ENCODE measurements at regions not wholly inside any gene's neighbourhood (a gene's known extent, or its start where the extent isn't known, plus 50 kb on each side); places are given as distances from the start of the nearest gene placed in this dataset.

DNA sequence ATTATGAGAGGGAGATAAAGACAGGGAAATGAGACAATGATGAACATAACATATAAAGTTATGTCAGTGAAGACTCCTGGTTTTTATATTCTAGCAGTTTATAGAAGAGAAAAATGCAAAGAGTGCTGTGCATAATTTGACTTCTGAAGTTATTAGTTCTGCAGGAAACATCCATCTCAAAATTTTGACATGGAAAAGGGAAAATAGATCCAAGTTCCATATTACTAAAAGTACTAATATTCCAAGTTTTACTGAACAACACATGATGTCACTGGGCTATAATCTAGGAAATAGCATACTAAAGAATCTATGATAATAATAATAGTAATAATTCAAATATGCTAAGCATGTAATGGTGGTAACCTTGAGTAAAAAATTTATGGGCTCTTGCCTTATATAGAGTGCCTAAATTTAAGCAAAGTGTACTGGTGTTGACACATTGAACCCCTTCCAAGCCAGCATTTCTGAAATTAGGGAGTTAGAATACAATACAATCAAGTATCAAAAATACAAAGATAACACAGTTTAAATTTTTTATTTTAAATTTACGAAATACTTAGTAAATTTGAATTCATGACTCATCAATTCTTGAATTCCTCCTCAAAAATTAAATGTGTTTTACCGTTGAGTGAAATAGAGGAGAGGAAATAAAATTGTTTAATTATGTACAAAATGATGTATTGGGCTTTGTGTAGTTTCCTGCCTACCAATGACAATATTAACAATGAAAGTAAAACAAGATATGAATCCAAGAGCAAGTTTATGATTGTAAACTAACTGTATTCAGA lies 102.8 kb upstream of the KCND2 start:
- peaks cover 6% of the 10 kb centered on the region; the same call in 1 of the 2 replicates for H3K9me3 ChIP-seq (ENCODE audit: low read length)
- no peaks in the 10 kb centered on the region for H3K4me1 ChIP-seq (ENCODE audit: low read length)
- no peak overlapping the region for H3K27ac ChIP-seq (ENCODE audit: low read length)
- no peaks in the 10 kb centered on the region for H4K20me1 ChIP-seq (ENCODE audit: insufficient read depth, low read depth, low read length)
- no peaks in the 10 kb centered on the region for H3K79me2 ChIP-seq (ENCODE audit: low read length)
- no peak overlapping the region for H3K4me3 ChIP-seq (ENCODE audit: low read length)
- no peak for DNase-seq
- no peak overlapping the region for H3K4me2 ChIP-seq (ENCODE audit: low read depth, low read length, poor library complexity, severe bottlenecking)
- H3K27me3 ChIP-seq (ENCODE audit: low read length) = no peaks in the 10 kb centered on the region
- H2AFZ ChIP-seq (ENCODE audit: low read length) = no peak overlapping the region
- H3K9ac ChIP-seq (ENCODE audit: low read length) = no peak overlapping the region
- 0 out of 2 replicates have a peak, but pooled peaks cover 3% of the 10 kb centered on the region for H3K9me2 ChIP-seq (replicated peaks; ENCODE audit: insufficient read depth, low read length)
- no peaks in the 10 kb centered on the region for H3K36me3 ChIP-seq (ENCODE audit: insufficient read depth, low read length)

DNA sequence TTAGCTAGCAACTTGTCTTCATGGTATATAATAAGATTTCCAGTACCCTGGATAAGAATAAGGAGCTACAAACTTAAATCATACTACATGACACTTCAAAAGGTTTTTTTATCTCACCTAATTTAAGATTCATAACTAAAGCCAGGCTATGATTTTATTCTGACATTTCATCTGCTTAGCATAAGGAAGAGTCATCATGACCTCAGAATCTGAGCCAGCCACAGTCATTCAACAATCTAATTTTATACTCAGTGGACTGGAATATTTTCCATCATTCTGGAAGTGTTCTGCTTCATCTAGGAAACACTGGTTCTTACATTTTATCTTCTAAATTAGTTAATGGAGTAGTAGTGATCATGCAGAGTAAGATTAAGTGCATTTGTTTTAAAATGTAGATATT lies 102.1 kb upstream of the KCND2 start:
- no peak overlapping the region for H3K4me2 ChIP-seq (ENCODE audit: low read depth, low read length, poor library complexity, severe bottlenecking)
- H3K9ac ChIP-seq (ENCODE audit: low read length) = no peak overlapping the region
- no peaks in the 10 kb centered on the region for H4K20me1 ChIP-seq (ENCODE audit: insufficient read depth, low read depth, low read length)
- no peak for DNase-seq
- H3K27ac ChIP-seq (ENCODE audit: low read length) = no peak overlapping the region
- no peak overlapping the region for H2AFZ ChIP-seq (ENCODE audit: low read length)
- H3K36me3 ChIP-seq (ENCODE audit: insufficient read depth, low read length) = no peaks in the 10 kb centered on the region
- H3K9me2 ChIP-seq (replicated peaks; ENCODE audit: insufficient read depth, low read length) = 0 out of 2 replicates have a peak, but pooled peaks cover 3% of the 10 kb centered on the region
- no peak overlapping the region for H3K4me3 ChIP-seq (ENCODE audit: low read length)
- no peaks in the 10 kb centered on the region for H3K79me2 ChIP-seq (ENCODE audit: low read length)
- H3K27me3 ChIP-seq (ENCODE audit: low read length) = no peaks in the 10 kb centered on the region
- peaks cover 6% of the 10 kb centered on the region; the same call in 1 of the 2 replicates for H3K9me3 ChIP-seq (ENCODE audit: low read length)
- no peaks in the 10 kb centered on the region for H3K4me1 ChIP-seq (ENCODE audit: low read length)

DNA sequence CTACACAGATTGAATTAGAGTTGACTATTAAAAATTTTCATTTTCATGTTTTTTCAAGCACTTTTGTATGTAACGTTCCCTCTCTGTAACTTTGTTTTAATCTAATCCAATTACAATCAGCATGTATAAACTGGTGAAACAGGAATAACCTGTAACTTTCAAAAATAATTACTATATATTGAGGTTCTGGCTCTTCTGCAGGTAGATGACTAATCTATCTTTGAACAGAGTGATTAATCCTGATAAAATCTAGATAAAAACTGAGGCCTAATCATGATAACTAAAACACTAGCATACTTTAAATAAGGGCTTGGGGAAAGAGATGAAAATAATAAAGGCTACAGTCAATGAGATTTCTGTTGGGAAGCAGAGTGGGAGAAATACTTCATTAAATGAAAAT lies 101.6 kb upstream of the KCND2 start:
- H3K36me3 ChIP-seq (ENCODE audit: insufficient read depth, low read length) = no peaks in the 10 kb centered on the region
- H4K20me1 ChIP-seq (ENCODE audit: insufficient read depth, low read depth, low read length) = no peaks in the 10 kb centered on the region
- no peak overlapping the region for H3K27ac ChIP-seq (ENCODE audit: low read length)
- peaks cover 6% of the 10 kb centered on the region; the same call in 1 of the 2 replicates for H3K9me3 ChIP-seq (ENCODE audit: low read length)
- no peak overlapping the region for H3K9ac ChIP-seq (ENCODE audit: low read length)
- H3K4me1 ChIP-seq (ENCODE audit: low read length) = no peaks in the 10 kb centered on the region
- no peaks in the 10 kb centered on the region for H3K79me2 ChIP-seq (ENCODE audit: low read length)
- H3K4me2 ChIP-seq (ENCODE audit: low read depth, low read length, poor library complexity, severe bottlenecking) = no peak overlapping the region
- no peaks in the 10 kb centered on the region for H3K27me3 ChIP-seq (ENCODE audit: low read length)
- DNase-seq = no peak
- 0 out of 2 replicates have a peak, but pooled peaks cover 3% of the 10 kb centered on the region for H3K9me2 ChIP-seq (replicated peaks; ENCODE audit: insufficient read depth, low read length)
- H3K4me3 ChIP-seq (ENCODE audit: low read length) = no peak overlapping the region
- H2AFZ ChIP-seq (ENCODE audit: low read length) = no peak overlapping the region

DNA sequence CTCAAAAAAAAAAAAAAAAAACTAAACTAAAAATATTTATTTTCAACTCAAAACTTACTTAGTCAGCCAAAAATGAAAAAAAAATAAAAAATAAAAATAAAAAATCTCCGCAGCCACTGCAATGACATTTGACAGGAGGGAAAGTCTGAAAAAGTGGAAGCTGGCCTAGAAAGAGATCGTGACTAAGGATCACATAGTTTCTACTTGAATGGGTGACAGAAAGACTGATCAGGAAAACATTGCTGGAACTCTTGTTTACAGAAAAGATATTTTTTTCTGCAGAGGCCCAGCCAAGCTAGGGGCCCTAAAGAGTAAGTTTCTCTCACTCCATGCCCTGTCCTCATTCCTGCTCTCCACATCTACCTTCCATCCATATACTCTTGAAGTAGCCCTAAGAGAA lies 92.8 kb upstream of the KCND2 start:
- peaks cover 7% of the 10 kb centered on the region; the same call in 1 of the 2 replicates for H3K9me3 ChIP-seq (ENCODE audit: low read length)
- no peaks in the 10 kb centered on the region for H3K36me3 ChIP-seq (ENCODE audit: insufficient read depth, low read length)
- no peak overlapping the region for H3K27ac ChIP-seq (ENCODE audit: low read length)
- no peaks in the 10 kb centered on the region for H3K27me3 ChIP-seq (ENCODE audit: low read length)
- no peaks in the 10 kb centered on the region for H3K79me2 ChIP-seq (ENCODE audit: low read length)
- H3K9ac ChIP-seq (ENCODE audit: low read length) = no peak overlapping the region
- no peak overlapping the region for H2AFZ ChIP-seq (ENCODE audit: low read length)
- no peak overlapping the region for H3K4me2 ChIP-seq (ENCODE audit: low read depth, low read length, poor library complexity, severe bottlenecking)
- DNase-seq = no peak
- H3K4me1 ChIP-seq (ENCODE audit: low read length) = no peaks in the 10 kb centered on the region
- H3K4me3 ChIP-seq (ENCODE audit: low read length) = no peak overlapping the region
- no peaks in the 10 kb centered on the region for H4K20me1 ChIP-seq (ENCODE audit: insufficient read depth, low read depth, low read length)
- no peaks in the 10 kb centered on the region for H3K9me2 ChIP-seq (replicated peaks; ENCODE audit: insufficient read depth, low read length)

DNA sequence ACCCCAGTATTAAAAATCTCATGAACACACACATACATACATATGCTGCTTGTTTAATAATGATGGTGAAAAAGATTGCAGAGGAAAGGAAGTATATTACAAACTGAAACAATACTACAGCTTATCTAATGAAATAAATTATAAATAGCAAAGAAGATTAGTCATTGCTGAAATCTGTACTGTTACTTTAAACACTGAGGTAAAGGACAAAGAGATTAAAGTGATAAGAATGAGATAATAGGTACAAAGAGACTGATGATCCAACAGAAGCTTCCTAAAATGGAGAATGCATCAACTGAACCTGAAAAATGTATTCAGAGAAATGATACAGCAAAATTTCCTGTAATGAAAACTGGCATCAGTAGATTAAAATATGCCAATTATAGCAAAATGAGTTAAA lies 91.5 kb upstream of the KCND2 start:
- Histone ChIP-seq H3K27ac (ENCODE audit: low read length) (no peak overlapping the region), H3K4me3 (ENCODE audit: low read length) (no peak overlapping the region), H3K36me3 (ENCODE audit: insufficient read depth, low read length) (no peaks in the 10 kb centered on the region), H3K9me3 (ENCODE audit: low read length) (peaks cover 13% of the 10 kb centered on the region; the same call in 1 of the 2 replicates), H3K9me2 (replicated peaks; ENCODE audit: insufficient read depth, low read length) (no peaks in the 10 kb centered on the region), H3K9ac (ENCODE audit: low read length) (no peak overlapping the region), H3K4me2 (ENCODE audit: low read depth, low read length, poor library complexity, severe bottlenecking) (no peak overlapping the region), H4K20me1 (ENCODE audit: insufficient read depth, low read depth, low read length) (no peaks in the 10 kb centered on the region), H3K27me3 (ENCODE audit: low read length) (no peaks in the 10 kb centered on the region), H3K4me1 (ENCODE audit: low read length) (no peaks in the 10 kb centered on the region), H2AFZ (ENCODE audit: low read length) (no peak overlapping the region), H3K79me2 (ENCODE audit: low read length) (no peaks in the 10 kb centered on the region)
- no peak for DNase-seq

DNA sequence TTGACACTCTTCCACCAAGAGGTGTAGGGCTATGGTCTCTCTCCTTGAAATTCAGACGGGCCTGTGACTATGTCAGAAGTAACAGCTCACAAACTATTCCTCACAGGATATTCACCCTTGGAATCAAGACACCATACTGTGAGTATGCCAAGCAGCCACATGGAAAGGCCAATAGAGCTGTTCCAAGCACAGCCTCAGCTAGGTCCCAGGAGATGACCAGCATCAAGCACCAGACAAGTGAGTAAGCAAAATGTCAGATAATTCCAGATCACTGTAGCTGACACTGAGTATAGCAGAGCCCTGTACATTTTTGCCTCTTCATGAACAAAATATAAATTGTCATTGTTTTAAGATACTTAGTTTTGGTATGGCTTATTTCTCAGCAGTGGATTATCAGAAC lies 88.1 kb upstream of the KCND2 start:
- Histone ChIP-seq H2AFZ (ENCODE audit: low read length) (no peak overlapping the region), H3K4me2 (ENCODE audit: low read depth, low read length, poor library complexity, severe bottlenecking) (no peak overlapping the region), H3K9ac (ENCODE audit: low read length) (no peak overlapping the region), H3K4me1 (ENCODE audit: low read length) (no peaks in the 10 kb centered on the region), H4K20me1 (ENCODE audit: insufficient read depth, low read depth, low read length) (no peaks in the 10 kb centered on the region), H3K27me3 (ENCODE audit: low read length) (no peaks in the 10 kb centered on the region), H3K9me3 (ENCODE audit: low read length) (peaks cover 18% of the 10 kb centered on the region), H3K36me3 (ENCODE audit: insufficient read depth, low read length) (no peaks in the 10 kb centered on the region), H3K9me2 (replicated peaks; ENCODE audit: insufficient read depth, low read length) (no peaks in the 10 kb centered on the region), H3K27ac (ENCODE audit: low read length) (no peak overlapping the region), H3K4me3 (ENCODE audit: low read length) (no peak overlapping the region), H3K79me2 (ENCODE audit: low read length) (no peaks in the 10 kb centered on the region)
- no peak for DNase-seq

DNA sequence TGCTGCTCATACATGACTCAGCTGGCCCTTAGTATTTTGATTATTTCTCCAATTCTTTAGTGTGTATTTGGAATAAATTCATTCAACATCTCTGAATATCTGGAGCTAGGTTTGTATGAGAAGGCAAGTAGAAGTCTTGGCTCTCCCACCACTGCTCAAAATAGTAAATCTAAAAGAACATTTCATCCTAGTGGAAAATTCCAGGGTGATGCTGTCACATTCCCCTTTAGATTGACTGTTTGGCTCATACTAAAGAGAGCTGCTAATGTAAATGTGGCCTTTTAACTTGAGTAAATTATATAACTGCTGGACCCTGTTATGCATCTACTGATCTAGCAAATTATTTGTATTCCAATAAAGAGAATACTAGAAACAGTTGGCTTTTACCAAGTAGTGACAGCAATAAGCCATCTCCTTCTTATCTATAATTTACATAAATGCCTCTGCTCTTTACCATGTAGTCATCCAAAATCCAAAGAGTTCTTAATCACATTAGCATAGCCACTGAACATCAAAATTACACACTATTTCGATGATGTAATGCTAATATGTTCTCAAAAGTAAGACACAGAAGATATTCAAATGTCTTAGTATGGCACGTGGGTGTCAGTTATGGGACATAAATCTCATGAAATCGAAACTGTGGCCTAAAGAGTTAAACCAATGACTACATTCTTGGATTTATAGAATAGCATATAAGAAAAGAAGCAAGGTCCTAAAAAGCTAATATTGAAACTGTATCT lies 86.9 kb upstream of the KCND2 start:
- no peak overlapping the region for H3K4me2 ChIP-seq (ENCODE audit: low read depth, low read length, poor library complexity, severe bottlenecking)

DNA sequence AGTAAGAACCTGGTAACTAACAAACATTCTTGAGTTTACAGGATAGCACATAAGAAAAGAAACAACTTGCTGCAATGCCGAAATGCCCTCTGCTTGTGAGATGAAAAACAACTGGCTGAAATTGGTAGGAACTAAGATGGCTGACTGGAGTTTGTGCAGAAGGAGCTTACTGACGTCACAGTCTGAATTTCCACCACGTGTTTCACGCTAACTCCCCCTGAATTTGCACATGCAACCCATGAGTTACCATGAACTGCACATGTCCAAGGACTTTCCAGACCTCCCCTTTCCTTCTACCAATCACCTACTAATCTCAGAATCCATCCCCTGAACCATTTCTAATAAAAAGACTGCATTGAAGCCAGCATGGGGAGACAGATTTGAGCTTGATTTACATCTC lies 86.3 kb upstream of the KCND2 start:
- Histone ChIP-seq H3K27me3 (ENCODE audit: low read length) (no peaks in the 10 kb centered on the region), H4K20me1 (ENCODE audit: insufficient read depth, low read depth, low read length) (no peaks in the 10 kb centered on the region), H3K36me3 (ENCODE audit: insufficient read depth, low read length) (no peaks in the 10 kb centered on the region), H2AFZ (ENCODE audit: low read length) (no peak overlapping the region), H3K9me2 (replicated peaks; ENCODE audit: insufficient read depth, low read length) (no peaks in the 10 kb centered on the region), H3K9me3 (ENCODE audit: low read length) (peaks cover 26% of the 10 kb centered on the region), H3K79me2 (ENCODE audit: low read length) (no peaks in the 10 kb centered on the region), H3K4me3 (ENCODE audit: low read length) (no peak overlapping the region), H3K9ac (ENCODE audit: low read length) (no peak overlapping the region), H3K4me2 (ENCODE audit: low read depth, low read length, poor library complexity, severe bottlenecking) (no peak overlapping the region), H3K4me1 (ENCODE audit: low read length) (no peaks in the 10 kb centered on the region), H3K27ac (ENCODE audit: low read length) (no peak overlapping the region)
- DNase-seq = no peak

More for the DNA sequence above, 86.9 kb upstream of the KCND2 start:
- no peak overlapping the region for H3K9ac ChIP-seq (ENCODE audit: low read length)
- H3K4me3 ChIP-seq (ENCODE audit: low read length) = no peak overlapping the region
- H4K20me1 ChIP-seq (ENCODE audit: insufficient read depth, low read depth, low read length) = no peaks in the 10 kb centered on the region
- H2AFZ ChIP-seq (ENCODE audit: low read length) = no peak overlapping the region
- no peaks in the 10 kb centered on the region for H3K27me3 ChIP-seq (ENCODE audit: low read length)
- no peaks in the 10 kb centered on the region for H3K79me2 ChIP-seq (ENCODE audit: low read length)
- H3K36me3 ChIP-seq (ENCODE audit: insufficient read depth, low read length) = no peaks in the 10 kb centered on the region
- no peaks in the 10 kb centered on the region for H3K9me2 ChIP-seq (replicated peaks; ENCODE audit: insufficient read depth, low read length)
- H3K27ac ChIP-seq (ENCODE audit: low read length) = no peak overlapping the region
- peaks cover 26% of the 10 kb centered on the region for H3K9me3 ChIP-seq (ENCODE audit: low read length)
- DNase-seq = no peak
- no peaks in the 10 kb centered on the region for H3K4me1 ChIP-seq (ENCODE audit: low read length)
